ENCODE measurements at regions not wholly inside any gene's neighbourhood (a gene's known extent, or its start where the extent isn't known, plus 50 kb on each side); places are given as distances from the start of the nearest gene placed in this dataset.

DNA sequence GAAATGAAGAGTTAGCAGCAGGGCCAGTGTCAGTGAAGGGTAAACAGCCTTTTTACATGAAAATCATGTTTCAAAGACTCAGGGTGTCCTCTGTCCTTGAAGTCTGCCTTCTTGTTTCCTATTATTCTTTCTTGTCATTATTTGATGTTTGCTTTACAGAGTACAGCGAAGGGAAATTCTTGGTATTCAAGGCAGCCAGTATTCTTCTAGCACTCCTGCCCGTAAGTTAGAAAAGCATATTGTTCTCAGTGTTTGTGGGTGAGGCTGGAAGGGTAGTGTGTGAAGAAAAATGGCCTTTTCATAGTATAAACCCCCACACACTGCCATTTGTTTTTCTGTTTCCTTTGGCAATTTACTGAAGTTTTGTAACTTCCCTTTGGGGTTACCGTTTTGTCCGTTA, 217.3 kb upstream of the NAV3 start:
- no peak for DNase-seq (ENCODE audit: low read depth)
- TF ChIP-seq, protein P1, sequence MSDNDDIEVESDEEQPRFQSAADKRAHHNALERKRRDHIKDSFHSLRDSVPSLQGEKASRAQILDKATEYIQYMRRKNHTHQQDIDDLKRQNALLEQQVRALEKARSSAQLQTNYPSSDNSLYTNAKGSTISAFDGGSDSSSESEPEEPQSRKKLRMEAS (IDR thresholded peaks at IDR 0.05; ENCODE audit: low read depth, low read length) = no peak
- TF ChIP-seq, protein P2, sequence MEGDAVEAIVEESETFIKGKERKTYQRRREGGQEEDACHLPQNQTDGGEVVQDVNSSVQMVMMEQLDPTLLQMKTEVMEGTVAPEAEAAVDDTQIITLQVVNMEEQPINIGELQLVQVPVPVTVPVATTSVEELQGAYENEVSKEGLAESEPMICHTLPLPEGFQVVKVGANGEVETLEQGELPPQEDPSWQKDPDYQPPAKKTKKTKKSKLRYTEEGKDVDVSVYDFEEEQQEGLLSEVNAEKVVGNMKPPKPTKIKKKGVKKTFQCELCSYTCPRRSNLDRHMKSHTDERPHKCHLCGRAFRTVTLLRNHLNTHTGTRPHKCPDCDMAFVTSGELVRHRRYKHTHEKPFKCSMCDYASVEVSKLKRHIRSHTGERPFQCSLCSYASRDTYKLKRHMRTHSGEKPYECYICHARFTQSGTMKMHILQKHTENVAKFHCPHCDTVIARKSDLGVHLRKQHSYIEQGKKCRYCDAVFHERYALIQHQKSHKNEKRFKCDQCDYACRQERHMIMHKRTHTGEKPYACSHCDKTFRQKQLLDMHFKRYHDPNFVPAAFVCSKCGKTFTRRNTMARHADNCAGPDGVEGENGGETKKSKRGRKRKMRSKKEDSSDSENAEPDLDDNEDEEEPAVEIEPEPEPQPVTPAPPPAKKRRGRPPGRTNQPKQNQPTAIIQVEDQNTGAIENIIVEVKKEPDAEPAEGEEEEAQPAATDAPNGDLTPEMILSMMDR (IDR thresholded peaks at IDR 0.05; ENCODE audit: low read depth, low read length) = no peak
- TF ChIP-seq MYC (IDR thresholded peaks at IDR 0.05; ENCODE audit: low read depth, low read length) (no peak), POLR2A (IDR thresholded peaks at IDR 0.05; ENCODE audit: extremely low read depth, insufficient read length) (no peak)
- no peak overlapping the region for H3K4me3 ChIP-seq (ENCODE audit: low read depth, low read length)

DNA sequence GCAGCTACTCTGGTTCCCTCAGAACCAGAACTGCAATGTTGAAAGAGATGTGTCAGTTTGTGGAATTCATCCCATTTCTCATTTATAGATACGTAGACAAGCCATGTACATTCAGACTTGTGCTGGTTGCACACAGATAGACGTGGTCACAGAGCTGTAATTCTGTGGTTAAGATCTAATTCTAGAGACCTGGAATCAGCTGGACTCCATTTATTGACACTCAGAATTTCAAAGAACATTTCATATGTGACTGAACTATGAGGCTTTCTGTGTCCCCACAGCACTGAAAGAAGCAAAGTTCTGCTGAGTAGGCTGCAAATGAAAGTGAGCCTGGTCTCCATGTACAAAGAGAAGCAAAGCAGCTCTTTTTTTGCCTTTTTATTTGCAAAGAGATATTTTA, 220.2 kb upstream of the NAV3 start:
- TF ChIP-seq MYC (IDR thresholded peaks at IDR 0.05; ENCODE audit: low read depth, low read length) (no peak), POLR2A (IDR thresholded peaks at IDR 0.05; ENCODE audit: extremely low read depth, insufficient read length) (no peak)
- TF ChIP-seq, protein P2 (IDR thresholded peaks at IDR 0.05; ENCODE audit: low read depth, low read length) = no peak
- TF ChIP-seq, protein P1 (IDR thresholded peaks at IDR 0.05; ENCODE audit: low read depth, low read length) = no peak
- no peak for DNase-seq (ENCODE audit: low read depth)
- no peak overlapping the region for H3K4me3 ChIP-seq (ENCODE audit: low read depth, low read length)

DNA sequence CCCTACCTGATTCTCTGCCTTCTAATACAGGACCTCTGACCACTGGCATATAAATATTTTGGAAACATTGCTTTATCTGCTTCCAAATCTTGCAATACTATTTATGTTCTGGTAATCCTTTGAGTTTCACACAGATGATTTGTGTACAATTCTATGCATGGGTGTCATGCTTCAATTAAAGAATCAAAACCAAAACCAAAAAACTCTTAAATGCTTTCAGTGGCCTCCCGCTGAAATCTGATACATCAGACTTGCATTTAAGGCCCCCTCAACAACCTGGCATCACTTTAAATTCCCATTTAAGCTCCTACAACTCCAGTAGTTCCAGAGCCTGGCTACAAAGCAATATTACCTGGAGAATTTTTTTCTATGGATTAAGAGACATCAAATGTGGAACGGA, 221.7 kb upstream of the NAV3 start:
- no peak overlapping the region for H3K4me3 ChIP-seq (ENCODE audit: low read depth, low read length)
- TF ChIP-seq, protein P2 (IDR thresholded peaks at IDR 0.05; ENCODE audit: low read depth, low read length) = no peak
- DNase-seq (ENCODE audit: low read depth) = no peak

DNA sequence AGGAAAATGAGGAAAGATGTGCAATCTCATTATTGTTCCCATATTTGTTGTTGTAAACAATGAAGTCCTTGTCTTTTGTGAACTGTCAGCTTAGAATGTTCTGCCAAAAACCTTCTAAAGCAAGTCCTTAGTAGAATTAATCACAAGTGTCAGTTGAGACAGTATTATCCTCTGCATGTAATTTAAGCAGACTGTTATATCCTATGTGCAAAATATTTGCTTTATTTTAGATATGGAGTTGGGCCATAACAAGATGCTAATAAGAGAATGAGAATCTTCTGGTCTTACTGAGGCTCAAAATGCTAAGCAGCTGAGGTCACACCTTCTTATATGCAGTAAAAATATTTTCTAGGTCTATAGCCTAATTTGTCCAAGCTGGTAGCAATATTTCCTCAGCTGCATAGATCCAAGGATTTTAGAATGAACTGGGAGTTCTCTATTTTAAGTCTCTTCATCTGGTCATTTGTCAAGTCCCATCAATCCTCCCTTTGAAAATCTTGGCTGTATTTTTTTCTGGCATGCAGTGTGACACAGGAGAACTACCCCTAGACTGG, 222.3 kb upstream of the NAV3 start:
- no peak overlapping the region for H3K4me3 ChIP-seq (ENCODE audit: low read depth, low read length)
- no peak for DNase-seq (ENCODE audit: low read depth)
- TF ChIP-seq, protein P2 (IDR thresholded peaks at IDR 0.05; ENCODE audit: low read depth, low read length) = no peak
- no peak for TF ChIP-seq POLR2A (IDR thresholded peaks at IDR 0.05; ENCODE audit: extremely low read depth, insufficient read length)
- no peak for TF ChIP-seq MYC (IDR thresholded peaks at IDR 0.05; ENCODE audit: low read depth, low read length)
- TF ChIP-seq, protein P1 (IDR thresholded peaks at IDR 0.05; ENCODE audit: low read depth, low read length) = no peak

DNA sequence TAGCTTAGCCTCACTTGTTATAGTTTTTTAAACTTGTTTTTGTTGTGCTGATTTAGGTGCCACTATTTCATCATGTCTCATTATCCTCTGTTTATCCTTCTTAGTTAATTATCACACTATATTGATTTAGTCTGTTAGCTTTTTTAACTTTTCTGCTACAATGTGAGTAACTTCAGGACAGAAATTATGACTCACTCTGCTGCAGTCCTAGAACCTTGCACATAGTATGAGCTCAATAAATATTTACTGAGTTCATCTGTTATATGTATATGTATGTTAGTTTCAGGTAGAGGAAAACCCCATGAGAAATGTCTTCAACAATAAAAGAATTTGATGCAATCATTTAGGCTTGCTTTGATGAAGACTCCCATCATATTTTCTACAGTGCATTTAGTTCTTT, 224.3 kb upstream of the NAV3 start:
- H3K4me3 ChIP-seq (ENCODE audit: low read depth, low read length) = no peak overlapping the region
- TF ChIP-seq, protein P2 (IDR thresholded peaks at IDR 0.05; ENCODE audit: low read depth, low read length) = no peak
- TF ChIP-seq MYC (IDR thresholded peaks at IDR 0.05; ENCODE audit: low read depth, low read length) (no peak), POLR2A (IDR thresholded peaks at IDR 0.05; ENCODE audit: extremely low read depth, insufficient read length) (no peak)
- TF ChIP-seq, protein P1 (IDR thresholded peaks at IDR 0.05; ENCODE audit: low read depth, low read length) = no peak
- no peak for DNase-seq (ENCODE audit: low read depth)

DNA sequence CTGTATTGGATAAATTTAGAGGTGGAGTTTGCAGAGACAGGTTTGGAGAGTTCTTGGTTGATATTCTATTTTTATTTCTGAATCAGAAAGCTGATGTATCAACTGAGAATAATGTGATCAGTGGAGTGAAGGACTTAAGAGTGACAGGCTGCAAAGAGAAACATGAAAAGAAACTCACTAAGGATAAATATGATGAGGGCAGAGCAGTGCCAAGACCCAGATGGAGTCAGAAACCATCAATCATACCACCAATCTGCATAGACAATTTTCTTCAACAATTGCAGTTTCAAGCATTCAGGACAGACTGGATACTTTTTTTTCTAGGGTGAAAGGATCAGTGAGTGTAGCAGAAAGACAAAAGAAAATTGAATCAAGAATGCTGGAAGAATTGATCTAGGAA, 226.7 kb upstream of the NAV3 start:
- TF ChIP-seq POLR2A (IDR thresholded peaks at IDR 0.05; ENCODE audit: extremely low read depth, insufficient read length) = no peak
- TF ChIP-seq, protein P2 (IDR thresholded peaks at IDR 0.05; ENCODE audit: low read depth, low read length) = no peak
- TF ChIP-seq, protein P1 (IDR thresholded peaks at IDR 0.05; ENCODE audit: low read depth, low read length) = no peak
- no peak for TF ChIP-seq MYC (IDR thresholded peaks at IDR 0.05; ENCODE audit: low read depth, low read length)
- no peak overlapping the region for H3K4me3 ChIP-seq (ENCODE audit: low read depth, low read length)
- DNase-seq (ENCODE audit: low read depth) = no peak
